WTC11 (cell line): ENCODE measurements at regions not wholly inside any gene's neighbourhood (a gene's known extent, or its start where the extent isn't known, plus 50 kb on each side); places are given as distances from the start of the nearest gene placed in this dataset.

ENCODE experiments used
- CTCF ChIP-seq: fragments of 200-600 bp; IDR thresholded peaks from 2 replicates; pipeline ENCODE4 v1.8.0; 2022; ENCODE audit warnings: antibody characterized with exemption
- SMAD3 ChIP-seq: sonication (generic); formaldehyde crosslinking; IDR thresholded peaks from 2 replicates; pipeline ENCODE4 v1.8.0; 2022; ENCODE audit warnings: missing genetic modification reagents, mild to moderate bottlenecking, borderline replicate concordance
- SP1 ChIP-seq: sonication (generic); formaldehyde crosslinking; conservative IDR thresholded peaks from 2 replicates; pipeline ENCODE4 v1.8.1; 2022; ENCODE audit warnings: missing genetic modification reagents

- TF ChIP-seq SMAD3 (CRISPR knock-in tag) (no peak), CTCF (no peak), SP1 (no peak)
These were observed 146.0 kb upstream of the STEAP4 start for GRCh38 chr7:88452646-88453045.
